Activated T-cell treated with anti-CD3 and anti-CD28 coated beads, Interleukin-2, amount 50 U/mL, for 72 hours (primary cell): ENCODE measurements at regions not wholly inside any gene's neighbourhood (a gene's known extent, or its start where the extent isn't known, plus 50 kb on each side); places are given as distances from the start of the nearest gene placed in this dataset.
"Not testable (repeated sequence)": the region's sequence is repeated elsewhere in the genome, so short reads cannot be mapped to it uniquely, and the experiment has no call there.

ENCODE experiments used
- ATAC-seq, 2 donors: fragments of 150-1000 bp; cut with Tn5 transposase; replicated peaks in 1 of 2; 2 replicates each; pipeline ENCODE4 v1.10.0; 2021; ENCODE audit warnings: moderate library complexity in 2 of 2, mild to moderate bottlenecking in 1 of 2
- DNase-seq, 2 donors: peaks; one replicate each; pipeline ENCODE4 v3.0.0; 2021 to 2022; ENCODE audit warnings: mixed read lengths in 1 of 2
- H3K27ac Mint-ChIP-seq: one replicate; pipeline ENCODE4 v1.8.0; 2022; ENCODE audit warnings: mild to moderate bottlenecking, moderate library complexity, mixed read lengths
- H3K27me3 Mint-ChIP-seq: one replicate; pipeline ENCODE4 v1.8.0; 2022; ENCODE audit warnings: low read depth, mixed read lengths
- H3K36me3 Mint-ChIP-seq, 2 donors: one replicate each; pipeline ENCODE4 v1.8.0; 2022; ENCODE audit warnings: mixed read lengths in 2 of 2, mild to moderate bottlenecking in 1 of 2; ENCODE audit not compliant: insufficient read depth in 2 of 2
- H3K4me1 Mint-ChIP-seq: one replicate; pipeline ENCODE4 v1.8.0; 2022; ENCODE audit warnings: low read depth, mixed read lengths
- H3K4me3 Mint-ChIP-seq, 2 donors: one replicate each; pipeline ENCODE4 v1.8.0; 2022; ENCODE audit warnings: mild to moderate bottlenecking in 2 of 2, mixed read lengths in 2 of 2, moderate library complexity in 2 of 2
- H3K9me3 Mint-ChIP-seq, 2 donors: one replicate each; pipeline ENCODE4 v1.8.0; 2022; ENCODE audit warnings: mixed read lengths in 2 of 2

GRCh38 chr17:77076124-77076830 lies 64.5 kb upstream of the SEC14L1 start:
- H3K36me3 Mint-ChIP-seq, result no peaks in the 10 kb centered on the region
- ATAC-seq (no peak), DNase-seq (no peak)
- H3K27me3 Mint-ChIP-seq, result peaks cover 28% of the 10 kb centered on the region
- no peak overlapping the region for H3K27ac Mint-ChIP-seq
- no peaks in the 10 kb centered on the region for H3K9me3 Mint-ChIP-seq
- H3K4me3 Mint-ChIP-seq, result no peak overlapping the region
- H3K4me1 Mint-ChIP-seq, result no peaks in the 10 kb centered on the region

- H3K4me1 Mint-ChIP-seq, result peaks cover 28% of the 10 kb centered on the region
- peaks cover 13% of the 10 kb centered on the region for H3K27me3 Mint-ChIP-seq
- ATAC-seq, result no peak
Measured at GRCh38 chr17:77083531-77083930, 57.2 kb upstream of the SEC14L1 start.

GRCh38 chr17:77085926-77086432 lies 54.8 kb upstream of the SEC14L1 start:
- ATAC-seq, result peak in 1 of 2 donors; percentile 3
- Mint-ChIP-seq H3K4me1 (peaks cover 52% of the 10 kb centered on the region), H3K4me3 (peak overlapping the region; percentile 69 to 71), H3K27ac (peak overlapping the region; percentile 42), H3K9me3 (no peaks in the 10 kb centered on the region), H3K36me3 (peaks cover 7 to 22% of the 10 kb centered on the region in 2 donors), H3K27me3 (peaks cover 13% of the 10 kb centered on the region)
- no peak for DNase-seq

More at GRCh38 chr17:77083531-77083930, 57.2 kb upstream of the SEC14L1 start:
- H3K36me3 Mint-ChIP-seq, result peaks cover 0 to 3% of the 10 kb centered on the region in 2 donors
- no peak overlapping the region for H3K27ac Mint-ChIP-seq
- H3K9me3 Mint-ChIP-seq, result no peaks in the 10 kb centered on the region
- DNase-seq, result no peak
- no peak overlapping the region for H3K4me3 Mint-ChIP-seq

GRCh38 chr17:77086433-77087010 lies 54.2 kb upstream of the SEC14L1 start:
- peaks cover 57% of the 10 kb centered on the region for H3K4me1 Mint-ChIP-seq
- peak overlapping the region; percentile 69 to 71 for H3K4me3 Mint-ChIP-seq
- H3K27me3 Mint-ChIP-seq, result peaks cover 13% of the 10 kb centered on the region
- DNase-seq (peak; percentile 88 to 92), ATAC-seq (peak; percentile 62 to 67)
- H3K36me3 Mint-ChIP-seq, result peaks cover 7 to 22% of the 10 kb centered on the region in 2 donors
- no peaks in the 10 kb centered on the region for H3K9me3 Mint-ChIP-seq
- H3K27ac Mint-ChIP-seq, result no peak overlapping the region

- Mint-ChIP-seq H3K27ac (peak overlapping the region; percentile 89), H3K9me3 (no peaks in the 10 kb centered on the region), H3K36me3 (peaks cover 13 to 30% of the 10 kb centered on the region in 2 donors), H3K4me1 (peaks cover 71% of the 10 kb centered on the region), H3K27me3 (peaks cover 7% of the 10 kb centered on the region), H3K4me3 (peak overlapping the region; percentile 84 to 96)
- DNase-seq, result no peak
- ATAC-seq, result no peak
Measured at GRCh38 chr17:77087650-77088454, 52.9 kb upstream of the SEC14L1 start.

GRCh38 chr17:77088455-77089123 lies 52.2 kb upstream of the SEC14L1 start:
- H3K36me3 Mint-ChIP-seq, result peaks cover 15 to 35% of the 10 kb centered on the region in 2 donors
- peaks cover 78% of the 10 kb centered on the region for H3K4me1 Mint-ChIP-seq
- DNase-seq (peak; percentile 88 to 92), ATAC-seq (peak; percentile 90 to 92)
- peak overlapping the region; percentile 89 for H3K27ac Mint-ChIP-seq
- peak overlapping the region; percentile 84 to 96 for H3K4me3 Mint-ChIP-seq
- no peaks in the 10 kb centered on the region for H3K9me3 Mint-ChIP-seq
- H3K27me3 Mint-ChIP-seq, result peaks cover 7% of the 10 kb centered on the region

- no peaks in the 10 kb centered on the region for H3K9me3 Mint-ChIP-seq
- peaks cover 7% of the 10 kb centered on the region for H3K27me3 Mint-ChIP-seq
- peaks cover 15 to 37% of the 10 kb centered on the region in 2 donors for H3K36me3 Mint-ChIP-seq
- peak overlapping the region; percentile 89 for H3K27ac Mint-ChIP-seq
- DNase-seq (no peak), ATAC-seq (no peak)
- peaks cover 83% of the 10 kb centered on the region for H3K4me1 Mint-ChIP-seq
- H3K4me3 Mint-ChIP-seq, result peak overlapping the region; percentile 84 to 96
Measured at GRCh38 chr17:77089124-77089490, 51.7 kb upstream of the SEC14L1 start.

- peaks cover 16 to 37% of the 10 kb centered on the region in 2 donors for H3K36me3 Mint-ChIP-seq
- H3K4me3 Mint-ChIP-seq, result peak overlapping the region; percentile 84 to 96
- H3K4me1 Mint-ChIP-seq, result peaks cover 86% of the 10 kb centered on the region
- H3K27me3 Mint-ChIP-seq, ATAC-seq, DNase-seq, H3K9me3 Mint-ChIP-seq: not testable (repeated sequence)
- H3K27ac Mint-ChIP-seq, result peak overlapping the region; percentile 89
Measured at GRCh38 chr17:77089949-77090348, 50.8 kb upstream of the SEC14L1 start.

GRCh38 chr17:77090476-77090875 lies 50.3 kb upstream of the SEC14L1 start:
- Mint-ChIP-seq H3K4me3 (peak overlapping the region; percentile 84 to 96), H3K4me1 (peaks cover 91% of the 10 kb centered on the region), H3K9me3 (no peaks in the 10 kb centered on the region), H3K27me3 (peaks cover 7% of the 10 kb centered on the region), H3K27ac (no peak overlapping the region), H3K36me3 (peaks cover 18 to 37% of the 10 kb centered on the region in 2 donors)
- no peak for DNase-seq
- ATAC-seq, result no peak
